Lung microvascular endothelial cell (primary cell): ENCODE measurements at regions not wholly inside any gene's neighbourhood (a gene's known extent, or its start where the extent isn't known, plus 50 kb on each side); places are given as distances from the start of the nearest gene placed in this dataset.
"Not testable (repeated sequence)": the region's sequence is repeated elsewhere in the genome, so short reads cannot be mapped to it uniquely, and the experiment has no call there.

Experiments used
- DNase-seq, 2 donors: peaks; one replicate each; pipeline versions ENCODE4 v3.0.0 to v3.0.0-alpha.2; 2010; ENCODE audit warnings: low read depth in 2 of 2

GRCh38 chr4:148955564-148956297 is 513.5 kb upstream of the NR3C2 start:
- no peak for DNase-seq

- DNase-seq, result no peak
Measured at GRCh38 chr4:148954011-148954749, 512.0 kb upstream of the NR3C2 start.

- no peak for DNase-seq
Measured at GRCh38 chr4:148951346-148951745, 509.1 kb upstream of the NR3C2 start.

GRCh38 chr4:148946271-148946670 is 504.1 kb upstream of the NR3C2 start:
- DNase-seq, result no peak

GRCh38 chr4:148944839-148945219 is 502.6 kb upstream of the NR3C2 start:
- DNase-seq, result no peak

GRCh38 chr4:148944136-148944838 is 502.1 kb upstream of the NR3C2 start:
- no peak for DNase-seq

- no peak for DNase-seq
Measured at GRCh38 chr4:148934926-148935578, 492.8 kb upstream of the NR3C2 start.

GRCh38 chr4:148926276-148927260 is 484.4 kb upstream of the NR3C2 start:
- no peak for DNase-seq

GRCh38 chr4:148923881-148924280 is 481.7 kb upstream of the NR3C2 start:
- no peak for DNase-seq

- no peak for DNase-seq
Measured at GRCh38 chr4:148922497-148922896, 480.3 kb upstream of the NR3C2 start.

GRCh38 chr4:148914734-148915133 is 472.5 kb upstream of the NR3C2 start:
- no peak for DNase-seq

GRCh38 chr4:148914301-148914700 is 472.1 kb upstream of the NR3C2 start:
- DNase-seq, result no peak

- DNase-seq, result no peak
Measured at GRCh38 chr4:148903388-148903787, 461.2 kb upstream of the NR3C2 start.

- DNase-seq, result no peak
Measured at GRCh38 chr4:148901075-148901705, 459.0 kb upstream of the NR3C2 start.

GRCh38 chr4:148898139-148898538 is 455.9 kb upstream of the NR3C2 start:
- not testable (repeated sequence) for DNase-seq

- no peak for DNase-seq
Measured at GRCh38 chr4:148893095-148893494, 450.9 kb upstream of the NR3C2 start.

GRCh38 chr4:148883891-148884290 is 441.7 kb upstream of the NR3C2 start:
- DNase-seq, result no peak

- DNase-seq, result no peak
Measured at GRCh38 chr4:148883435-148883834, 441.2 kb upstream of the NR3C2 start.

- DNase-seq, result no peak
Measured at GRCh38 chr4:148881860-148882643, 439.8 kb upstream of the NR3C2 start.
